ENCODE measurements at regions not wholly inside any gene's neighbourhood (a gene's known extent, or its start where the extent isn't known, plus 50 kb on each side); places are given as distances from the start of the nearest gene placed in this dataset.

GRCh38 chr5:170159947-170160346 is 54.2 kb downstream of the FOXI1 start:
- no peak for DNase-seq (ENCODE audit: low read depth)

DNA sequence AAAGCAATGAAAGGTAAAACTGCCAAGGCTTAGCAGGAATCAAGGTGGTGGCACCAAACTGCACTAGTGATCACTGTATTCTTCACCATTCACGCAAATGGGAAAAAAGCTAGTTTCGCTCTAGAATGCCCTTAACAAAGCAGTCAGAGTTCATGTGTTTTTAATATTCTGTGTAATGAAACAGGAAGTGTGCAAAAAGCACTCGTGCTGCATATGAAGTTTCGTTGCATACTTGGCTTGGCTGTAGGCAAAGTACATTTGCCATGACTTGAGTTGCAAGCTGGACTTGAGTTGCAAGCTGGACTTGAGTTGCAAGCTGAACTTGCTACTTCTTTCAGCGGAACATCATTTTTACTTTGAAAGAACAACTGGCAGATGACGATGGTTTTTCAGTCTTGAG is 55.4 kb downstream of the FOXI1 start:
- DNase-seq (ENCODE audit: low read depth), result peak; percentile 21

DNA sequence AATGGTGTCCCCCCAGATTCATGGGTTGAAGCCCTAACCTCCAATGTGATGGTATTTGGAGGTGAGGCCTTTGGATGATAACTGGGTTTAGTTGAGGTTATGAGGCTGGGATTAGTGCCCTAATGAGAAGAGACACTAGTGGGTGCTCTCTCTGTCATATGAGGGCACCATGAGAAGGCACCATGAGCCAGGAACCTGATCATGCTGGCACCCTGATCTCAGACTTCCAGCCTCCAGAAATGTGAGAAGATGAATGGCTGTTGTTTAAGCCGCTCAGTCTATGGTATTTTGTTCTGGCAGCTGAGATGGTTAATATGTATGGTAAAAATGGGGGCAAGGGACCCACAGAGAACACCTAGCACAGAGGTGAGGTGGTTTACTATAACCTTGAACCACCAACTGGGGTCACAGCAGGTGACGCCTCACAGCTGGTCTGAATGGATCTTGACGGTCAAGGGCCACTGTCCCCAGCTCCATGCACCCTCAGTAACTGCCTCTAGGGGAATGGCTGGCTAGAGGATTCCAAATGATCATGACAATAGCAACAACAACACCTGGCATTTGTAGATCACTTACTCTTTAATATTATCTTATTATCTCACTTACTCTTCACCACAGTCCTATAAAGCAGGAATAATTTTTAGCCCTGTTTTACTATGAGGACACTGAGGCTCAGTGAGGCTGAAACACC is 57.1 kb downstream of the FOXI1 start:
- DNase-seq (ENCODE audit: low read depth), result no peak

DNA sequence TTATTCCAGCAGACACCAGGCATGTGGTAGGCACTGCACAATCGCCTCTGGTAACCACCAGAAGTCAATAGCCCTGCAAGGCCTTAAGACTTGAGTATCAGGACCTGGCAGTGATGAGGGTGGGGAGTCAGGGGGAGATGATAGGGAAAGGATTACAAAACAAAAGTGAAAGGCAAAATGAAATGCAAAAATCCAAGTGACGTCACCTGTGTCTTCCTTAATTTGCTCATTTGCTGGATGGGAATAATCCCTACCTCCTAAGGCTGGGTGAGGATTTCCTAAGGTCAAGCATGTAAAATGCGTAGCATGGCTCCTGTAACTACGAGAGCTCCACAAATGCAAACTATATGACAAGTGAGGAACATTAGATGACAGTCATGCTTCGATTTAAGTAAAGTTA is 58.4 kb downstream of the FOXI1 start:
- no peak for DNase-seq (ENCODE audit: low read depth)

- no peak for DNase-seq (ENCODE audit: low read depth)
Observed at GRCh38 chr5:170164921-170165320, 59.2 kb downstream of the FOXI1 start.

- DNase-seq (ENCODE audit: low read depth), result no peak
Observed at GRCh38 chr5:170166101-170166500, 60.4 kb downstream of the FOXI1 start.

DNA sequence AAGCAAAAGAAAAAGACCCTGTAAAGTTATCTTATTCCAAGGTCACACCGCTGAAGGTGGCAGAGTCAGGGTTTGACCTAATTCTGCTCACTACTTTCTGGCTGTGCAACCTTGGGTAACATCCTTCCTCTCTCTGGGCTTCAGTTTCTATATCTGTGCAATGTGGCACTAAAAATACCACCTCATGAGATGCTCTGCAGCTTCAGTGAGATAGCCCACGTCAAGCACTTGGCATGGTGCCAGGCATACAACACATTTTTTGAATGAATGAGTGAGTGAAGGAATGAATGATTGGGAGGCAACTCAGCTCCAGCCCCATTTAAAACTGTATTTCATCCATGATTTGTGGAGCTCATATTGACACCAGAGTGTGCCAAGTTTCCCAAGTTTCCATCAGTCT is 62.3 kb downstream of the FOXI1 start:
- DNase-seq (ENCODE audit: low read depth), result no peak

DNA sequence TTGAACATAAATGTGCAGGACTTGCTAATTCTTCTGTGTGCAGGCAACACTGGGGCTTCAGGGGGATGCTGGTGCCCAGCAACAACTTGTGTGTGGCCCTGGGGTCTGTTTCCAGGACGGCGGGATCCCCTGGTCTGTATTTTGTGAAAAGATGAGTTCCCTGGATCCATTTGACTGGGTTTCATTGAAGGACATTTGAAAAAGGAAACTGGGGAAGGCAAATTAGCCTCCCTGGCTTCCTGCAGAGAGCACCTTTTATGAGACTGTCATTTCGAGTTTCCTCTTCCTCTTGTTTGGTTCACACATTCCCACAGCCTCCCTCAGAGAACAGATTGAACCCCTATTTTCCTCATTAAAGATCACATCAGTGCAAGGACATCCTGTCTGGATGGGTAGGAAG is 63.1 kb downstream of the FOXI1 start:
- no peak for DNase-seq (ENCODE audit: low read depth)

GRCh38 chr5:170169996-170170395 is 62.8 kb upstream of the C5orf58 start:
- DNase-seq (ENCODE audit: low read depth), result no peak

DNA sequence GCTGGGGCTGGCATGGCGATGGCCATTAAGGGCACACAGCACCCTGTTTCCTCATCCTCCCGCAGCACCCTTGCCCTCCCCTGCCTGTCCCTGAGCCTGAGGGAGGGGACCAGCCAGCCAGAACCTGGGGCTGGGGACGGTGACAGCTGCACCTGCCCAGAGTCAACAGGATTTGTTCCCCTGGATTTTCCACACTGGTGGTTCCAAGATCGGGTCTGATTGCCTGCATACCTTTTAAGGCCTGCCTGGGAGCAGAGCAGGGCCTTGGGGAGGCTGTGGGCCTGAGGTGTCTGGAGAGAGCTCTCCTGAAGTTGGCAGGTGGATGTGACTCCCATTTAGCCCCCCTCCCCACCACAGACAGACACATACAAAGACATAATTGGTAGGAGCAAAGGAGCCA is 61.0 kb upstream of the C5orf58 start:
- no peak for DNase-seq (ENCODE audit: low read depth)

DNA sequence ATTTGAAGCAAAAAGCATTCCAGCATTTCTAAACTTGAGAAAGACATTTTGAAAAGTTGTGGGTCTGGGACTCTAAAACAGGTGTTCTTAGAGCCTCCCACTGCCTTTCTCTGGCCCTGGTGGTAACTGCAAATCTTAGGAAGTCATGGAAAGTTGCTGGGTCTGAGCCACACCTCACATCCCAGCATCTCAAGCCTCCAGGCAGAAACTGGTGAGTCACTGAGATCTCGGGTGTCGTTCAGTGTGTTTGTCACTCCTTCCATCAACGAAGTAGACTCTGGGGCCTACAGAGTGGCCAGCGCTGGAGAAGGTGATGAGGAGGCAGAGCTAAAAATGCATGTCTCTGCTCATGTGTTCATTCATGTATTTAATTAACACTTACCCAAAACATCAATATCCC is 59.6 kb upstream of the C5orf58 start:
- peak; percentile 59 for DNase-seq (ENCODE audit: low read depth)

DNA sequence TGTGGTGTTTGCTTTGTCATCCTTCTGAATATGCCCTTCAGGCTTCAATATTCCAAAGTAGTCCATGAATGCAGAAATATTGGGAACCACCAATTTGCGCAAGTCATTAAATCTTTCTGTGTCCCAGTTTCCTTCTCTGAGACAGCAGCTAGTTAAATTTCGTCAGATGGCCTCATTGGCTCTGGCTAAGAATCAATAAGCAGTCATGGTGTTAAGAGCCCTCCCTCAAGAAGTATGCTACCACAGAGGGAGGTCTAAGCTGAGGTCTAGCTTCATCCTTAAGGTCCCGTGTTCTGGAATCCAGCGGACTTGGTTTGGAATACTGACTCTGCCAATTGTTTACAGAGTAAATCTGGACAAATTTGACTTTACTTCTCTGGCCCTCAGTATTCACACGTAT is 59.1 kb upstream of the C5orf58 start:
- DNase-seq (ENCODE audit: low read depth), result no peak

DNA sequence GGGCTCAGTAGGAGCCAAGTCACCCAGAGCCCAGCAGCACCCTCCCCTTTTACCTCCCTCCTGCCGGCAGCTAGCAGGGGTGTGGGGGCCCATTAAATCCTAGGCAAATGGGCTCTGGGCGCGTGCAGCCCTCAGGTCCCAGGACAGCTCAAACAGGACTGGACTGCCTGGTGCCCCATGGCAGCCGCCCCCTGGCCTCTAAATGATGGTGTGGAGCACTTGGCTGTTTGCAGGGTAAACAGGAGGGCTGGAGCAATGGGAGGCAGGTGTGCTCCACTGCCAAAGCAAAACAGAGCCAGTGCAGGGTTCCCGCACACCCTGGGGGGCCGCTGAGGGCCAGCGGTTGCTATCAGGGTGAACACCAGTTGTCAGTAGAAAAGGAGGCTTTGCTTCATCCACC is 55.9 kb upstream of the C5orf58 start:
- no peak for DNase-seq (ENCODE audit: low read depth)

- DNase-seq (ENCODE audit: low read depth), result no peak
Observed at GRCh38 chr5:170178814-170179213, 54.0 kb upstream of the C5orf58 start.

DNA sequence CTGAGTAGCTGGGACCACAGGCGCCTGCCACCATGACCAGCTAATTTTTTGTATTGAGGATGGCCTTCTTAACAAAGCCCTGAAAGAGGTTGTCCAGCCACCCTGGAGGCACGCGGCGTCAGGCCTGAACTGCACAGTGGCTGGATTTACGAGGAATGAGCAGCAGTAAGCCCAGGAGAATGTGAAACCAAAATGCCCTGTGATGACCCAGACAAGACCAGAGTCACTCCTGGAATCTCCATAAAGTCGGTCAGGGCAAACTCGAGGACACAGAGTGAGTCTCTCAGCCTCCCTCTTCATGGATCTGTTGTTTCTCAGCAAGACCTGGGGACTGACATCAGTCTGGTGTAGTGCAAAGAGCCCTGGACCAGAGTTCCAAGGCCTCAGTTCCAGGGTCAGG is 53.2 kb upstream of the C5orf58 start:
- DNase-seq (ENCODE audit: low read depth), result peak; percentile 47

DNA sequence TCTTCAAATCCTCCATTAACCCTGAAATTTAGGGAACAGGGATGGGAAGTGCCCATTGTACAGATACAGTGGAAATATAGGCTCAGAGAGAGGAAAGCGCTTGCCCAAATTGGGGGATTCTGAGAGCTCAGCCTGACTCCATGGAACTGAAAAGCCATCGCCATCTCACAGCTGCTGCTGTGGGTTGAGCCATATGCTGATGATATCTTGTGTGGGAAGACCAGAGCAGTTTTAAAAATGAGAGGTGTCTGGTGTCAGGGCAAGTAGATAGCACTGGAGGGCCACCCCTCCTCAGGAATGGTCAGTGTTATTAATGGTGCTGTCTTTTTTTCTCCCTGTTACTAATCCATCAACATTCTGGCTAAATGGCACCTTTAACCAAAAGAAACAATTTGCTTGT is 50.9 kb upstream of the C5orf58 start:
- no peak for DNase-seq (ENCODE audit: low read depth)

- no peak for DNase-seq (ENCODE audit: low read depth)
Observed at GRCh38 chr5:170182491-170182890, 50.3 kb upstream of the C5orf58 start.
